Right renal pelvis (tissue), 4 donors: ENCODE measurements at regions not wholly inside any gene's neighbourhood (a gene's known extent, or its start where the extent isn't known, plus 50 kb on each side); places are given as distances from the start of the nearest gene placed in this dataset.

Experiments
- DNase-seq, 4 donors: peaks; one replicate each; pipeline ENCODE4 v3.0.0-alpha.2; 2013; ENCODE audit warnings: low read depth in 4 of 4, low spot score in 3 of 4, missing footprints in 1 of 4

- DNase-seq: no peak
Observed at GRCh38 chr4:16382571-16382970, 156.3 kb upstream of the TAPT1 start.

DNA sequence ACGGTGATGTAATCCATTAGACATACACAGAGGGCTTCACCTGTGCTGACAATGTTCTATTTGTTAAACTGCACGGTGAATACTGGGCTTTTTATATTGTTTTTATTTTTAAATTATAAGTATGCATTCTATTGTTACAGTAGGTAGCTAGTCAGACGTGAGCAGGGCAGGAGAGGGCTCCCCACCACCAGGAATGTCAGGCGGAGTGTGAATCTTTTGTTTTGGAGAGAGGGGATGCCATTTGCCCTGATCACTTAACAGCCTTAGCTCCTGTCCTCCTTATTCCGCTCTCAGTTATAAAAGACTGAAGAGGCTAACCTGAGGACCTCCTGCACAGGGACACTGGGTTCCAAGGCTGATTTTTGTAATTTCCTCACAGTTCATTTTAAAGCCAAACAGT lies 151.6 kb upstream of the TAPT1 start:
- DNase-seq: no peak

DNA sequence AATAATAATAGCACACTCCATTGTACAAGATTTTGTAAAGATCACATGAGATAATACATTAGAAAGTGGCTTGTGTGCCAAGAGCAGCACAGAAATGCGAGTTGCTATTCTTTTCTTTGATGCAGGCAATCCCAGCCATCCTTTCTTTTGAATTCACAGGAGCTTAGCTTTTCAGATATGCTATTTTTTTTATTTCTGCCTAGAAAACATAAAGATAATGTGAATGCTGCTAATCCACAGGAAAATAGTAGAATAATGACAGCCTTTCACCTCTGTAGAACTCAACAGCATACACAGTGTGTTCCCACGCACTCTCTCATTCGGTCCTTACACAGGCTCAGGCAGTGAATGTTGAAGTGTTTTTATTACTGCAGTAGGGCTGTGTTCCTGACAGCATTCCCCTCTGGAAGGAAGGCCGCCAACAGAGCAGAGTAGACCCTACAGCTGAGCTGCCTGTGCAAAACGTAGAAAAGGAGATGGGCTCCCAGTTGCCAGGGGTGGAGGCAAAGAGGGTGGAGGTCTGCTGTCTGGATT lies 138.8 kb upstream of the TAPT1 start:
- no peak for DNase-seq

- no peak for DNase-seq
Observed at GRCh38 chr4:16360694-16361262, 134.5 kb upstream of the TAPT1 start.

DNA sequence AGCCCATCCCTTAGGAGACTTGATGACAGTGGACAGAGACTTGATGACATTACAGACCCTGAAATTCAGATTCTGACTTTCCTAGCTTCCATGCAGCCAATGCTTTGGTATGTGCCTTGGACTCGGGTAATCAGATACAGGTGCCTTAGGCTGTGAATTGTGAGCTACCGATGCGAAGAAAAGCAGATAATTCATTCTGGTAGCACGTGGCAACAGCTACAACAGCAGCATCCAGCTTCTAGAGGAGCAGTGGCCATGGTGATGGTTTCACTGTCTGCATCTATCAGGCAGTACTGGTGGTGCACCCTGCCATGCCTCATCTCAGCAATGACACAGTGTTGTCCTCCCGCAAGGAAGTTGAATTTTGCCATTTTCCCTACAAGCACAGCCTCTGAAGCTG lies 126.9 kb upstream of the TAPT1 start:
- DNase-seq: no peak

GRCh38 chr4:16351161-16351560 lies 124.9 kb upstream of the TAPT1 start:
- DNase-seq: no peak

- DNase-seq: no peak
Observed at GRCh38 chr4:16344853-16345252, 118.6 kb upstream of the TAPT1 start.

GRCh38 chr4:16337936-16338335 lies 111.7 kb upstream of the TAPT1 start:
- no peak for DNase-seq

GRCh38 chr4:16334601-16335000 lies 108.3 kb upstream of the TAPT1 start:
- DNase-seq: peak; percentile 23 to 60 (median 41)

- DNase-seq: no peak
Observed at GRCh38 chr4:16329797-16330134, 103.5 kb upstream of the TAPT1 start.

DNA sequence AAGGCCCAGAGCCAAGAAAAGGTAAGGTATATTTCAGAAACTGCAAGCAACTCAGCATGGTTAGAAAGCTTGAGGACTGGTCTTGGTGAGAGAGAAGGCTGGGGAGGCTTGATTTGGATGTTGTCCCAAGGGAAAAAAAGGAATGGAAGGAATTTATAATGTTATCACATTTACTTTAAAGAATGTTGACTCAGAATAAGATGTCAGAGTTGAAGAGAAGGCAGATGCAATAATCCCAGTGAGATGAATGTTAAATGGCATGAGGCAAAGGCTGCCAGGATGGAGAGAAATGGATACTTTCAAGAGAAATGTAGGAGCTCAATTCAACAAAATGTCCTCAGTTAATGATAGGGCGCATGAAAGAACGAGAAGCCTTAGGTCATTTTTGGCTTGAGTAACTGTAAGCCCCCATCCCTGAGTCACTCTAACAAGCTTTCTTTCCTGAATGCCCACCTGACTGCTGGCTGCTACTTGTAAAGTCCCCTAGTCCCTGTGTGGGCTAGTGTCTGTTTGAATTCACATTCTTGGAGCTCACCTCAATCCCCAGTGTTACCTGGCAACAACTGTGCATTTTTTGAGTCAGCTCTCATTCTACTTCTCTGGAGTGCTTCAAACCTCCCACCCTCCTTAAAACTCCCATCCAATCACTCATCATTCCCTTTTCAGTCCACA lies 103.0 kb upstream of the TAPT1 start:
- no peak for DNase-seq

DNA sequence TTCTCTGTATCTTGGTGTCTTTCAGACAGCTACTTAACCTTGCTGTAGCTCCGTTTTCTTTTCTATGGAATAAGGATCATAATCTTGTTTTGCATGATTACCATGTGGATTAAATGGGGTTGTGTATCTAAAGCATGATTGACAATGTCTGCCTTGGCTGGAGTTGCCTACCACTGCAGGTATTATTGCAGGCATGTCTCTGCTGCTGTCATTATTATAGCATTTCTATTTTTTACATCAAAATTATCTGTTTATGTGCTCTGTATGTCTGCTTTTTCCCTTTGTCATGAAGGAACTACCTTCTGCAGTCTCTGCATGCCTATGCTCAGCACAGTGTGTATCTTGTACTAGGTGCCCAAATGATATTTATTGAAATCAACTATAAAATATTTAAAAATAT lies 95.9 kb upstream of the TAPT1 start:
- DNase-seq: no peak

DNA sequence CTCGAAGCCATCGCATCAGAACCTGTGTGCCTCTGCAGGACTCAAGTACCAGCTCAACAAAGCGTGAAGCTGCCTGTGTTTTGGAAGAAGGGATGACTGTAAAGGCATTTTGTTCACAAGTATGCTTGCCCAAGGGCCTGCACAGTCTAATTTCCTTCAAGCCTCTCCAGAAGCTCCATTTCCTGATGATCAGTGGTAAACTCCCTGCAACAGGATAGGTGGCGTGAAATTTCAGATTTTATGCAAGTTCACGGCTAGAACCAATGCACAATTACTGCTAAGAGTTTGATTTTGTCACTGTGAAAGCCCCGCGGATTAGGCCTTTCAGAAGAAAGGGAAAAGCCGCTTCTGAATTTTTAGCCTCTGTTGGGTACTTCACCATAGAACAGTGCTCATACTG lies 89.2 kb upstream of the TAPT1 start:
- no peak for DNase-seq

DNA sequence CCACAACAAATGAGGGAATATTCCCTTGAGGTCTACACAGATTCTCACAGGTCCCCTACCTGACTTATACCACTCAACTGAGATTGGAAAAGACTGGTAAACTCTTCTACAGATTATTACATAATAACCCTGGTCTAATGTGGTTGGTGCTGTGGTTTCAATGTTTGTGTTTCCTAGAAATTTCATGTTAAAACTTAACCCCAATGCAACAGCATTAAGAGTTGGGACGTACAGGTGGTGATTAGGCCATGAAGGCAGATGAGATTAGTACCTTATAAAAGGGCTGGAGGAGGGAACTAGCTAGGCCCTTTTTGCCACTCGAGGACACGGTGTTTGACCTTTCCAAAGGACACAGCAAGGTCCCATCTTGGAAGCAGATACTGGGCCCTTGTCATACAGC lies 84.3 kb upstream of the TAPT1 start:
- no peak for DNase-seq

DNA sequence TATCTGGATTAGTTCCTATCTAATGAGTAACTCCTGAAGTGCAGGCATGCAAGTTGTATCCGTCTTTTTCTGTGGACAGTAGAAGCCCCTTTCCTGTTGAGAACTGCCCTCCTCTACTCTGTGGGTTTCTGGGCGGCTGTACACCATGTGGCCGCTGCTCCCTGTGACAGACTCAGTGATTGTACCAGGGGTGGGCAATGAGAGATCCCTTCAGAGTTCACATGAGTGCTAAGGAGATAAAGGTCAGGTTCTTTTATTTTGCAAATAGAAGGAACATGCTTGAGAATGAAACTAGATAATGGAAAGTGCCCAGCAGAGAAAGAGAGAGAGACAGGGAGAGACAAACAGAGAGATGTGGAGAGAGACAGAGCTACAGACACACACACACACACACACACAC lies 76.4 kb upstream of the TAPT1 start:
- DNase-seq: no peak

DNA sequence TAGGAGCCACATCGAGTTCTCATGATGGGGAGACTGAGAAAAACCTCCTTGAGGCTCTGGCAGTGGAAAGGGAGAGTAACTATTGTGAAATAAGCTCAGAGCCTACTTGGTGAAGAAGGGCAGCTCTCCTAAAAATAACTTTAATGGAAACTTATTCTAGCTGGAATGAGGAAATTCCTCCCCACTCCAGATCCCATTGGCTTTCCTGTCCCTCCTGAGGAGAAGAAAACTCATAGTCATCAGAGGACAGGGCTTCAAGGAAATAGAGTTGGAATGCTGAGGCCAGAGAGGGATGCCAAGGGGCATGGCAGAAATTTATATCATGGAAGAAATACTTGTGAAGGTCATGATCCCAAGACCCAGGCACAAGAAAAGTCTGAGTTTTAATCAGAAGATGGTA lies 70.7 kb upstream of the TAPT1 start:
- DNase-seq: no peak

- no peak for DNase-seq
Observed at GRCh38 chr4:16294455-16294854, 68.2 kb upstream of the TAPT1 start.

- DNase-seq: no peak
Observed at GRCh38 chr4:16293210-16293838, 67.1 kb upstream of the TAPT1 start.

GRCh38 chr4:16292585-16292984 lies 66.3 kb upstream of the TAPT1 start:
- no peak for DNase-seq

DNA sequence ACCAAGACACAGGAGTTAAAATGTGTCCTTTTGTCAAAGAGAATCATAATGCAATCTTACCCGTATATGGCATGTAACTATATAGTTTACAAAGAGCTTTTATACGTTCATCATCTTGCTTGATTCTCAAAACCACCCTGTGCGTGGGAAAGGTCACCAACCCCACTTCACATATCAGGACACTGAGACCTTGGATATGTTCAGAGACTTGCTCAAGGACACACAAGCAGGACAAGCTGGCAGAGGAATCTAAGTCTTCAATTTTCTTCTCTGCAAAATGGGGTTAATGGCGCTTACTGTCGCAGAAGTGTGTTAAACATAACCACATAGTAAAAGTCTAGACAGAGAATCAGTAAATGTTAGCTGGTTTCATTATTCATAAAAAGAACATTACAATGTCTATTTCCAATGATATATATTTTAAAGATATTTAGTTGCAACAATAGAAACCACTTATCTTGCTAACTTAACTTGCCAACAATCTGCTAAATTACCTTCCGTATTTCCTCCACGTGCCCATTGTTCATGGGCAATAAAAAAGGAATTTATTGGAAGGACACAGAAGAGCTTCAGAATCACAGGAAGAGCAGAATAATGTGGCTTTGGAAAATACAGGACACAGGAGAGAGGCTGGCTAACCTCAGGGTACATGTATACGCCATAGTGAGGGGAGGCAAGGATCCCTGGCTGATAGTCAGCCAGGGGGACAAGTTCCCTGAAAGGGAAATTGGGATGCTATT lies 64.6 kb upstream of the TAPT1 start:
- no peak for DNase-seq

GRCh38 chr4:16289897-16290554 lies 63.8 kb upstream of the TAPT1 start:
- DNase-seq: peak; percentile 41 to 58 (median 51)
